Adrenal gland (tissue), 9 donors: ENCODE measurements at regions not wholly inside any gene's neighbourhood (a gene's known extent, or its start where the extent isn't known, plus 50 kb on each side); places are given as distances from the start of the nearest gene placed in this dataset.

Source experiments
- DNase-seq, 7 donors: peaks; one replicate each; pipeline ENCODE4 v3.0.0-alpha.2; 2019 to 2020
- H3K27ac ChIP-seq, 5 donors: fragments of 200-600 bp; sonication (generic) in 4 of 5; 1 replicate in 3 of 5; 2 replicates in 2 of 5; pipeline versions ENCODE4 v1.5.1 to v1.8.0; 2016 to 2020; ENCODE audit warnings: mild to moderate bottlenecking in 1 of 5
- H3K27me3 ChIP-seq: fragments of 200-600 bp; 2 replicates; pipeline ENCODE4 v1.8.0; 2021
- H3K36me3 ChIP-seq, 2 donors: fragments of 200-600 bp; replicated peaks in 1 of 2; 1 replicate in 1 of 2; 2 replicates in 1 of 2; pipeline versions ENCODE4 v1.5.1 to v1.8.0; 2018 to 2022
- H3K4me1 ChIP-seq, 2 donors: fragments of 200-600 bp; replicated peaks in 1 of 2; 1 replicate in 1 of 2; 2 replicates in 1 of 2; pipeline versions ENCODE4 v1.5.1 to v1.8.0; 2018 to 2021
- H3K4me3 ChIP-seq, 4 donors: fragments of 200-600 bp; sonication (generic) in 3 of 4; one replicate each; pipeline ENCODE4 v1.5.1; 2016 to 2018
- H3K9me3 ChIP-seq, 3 donors: fragments of 200-600 bp; sonication (generic) in 1 of 3; replicated peaks in 1 of 3; 1 replicate in 2 of 3; 2 replicates in 1 of 3; pipeline versions ENCODE4 v1.5.1 to v1.8.0; 2016 to 2021
- CTCF ChIP-seq, 6 experiments: fragments of 450-650 bp in 4 of 6; fragments of 200-600 bp in 2 of 6; sonication (generic) in 1 of 6; IDR thresholded peaks; 1 replicate in 5 of 6; 2 replicates in 1 of 6; pipeline versions ENCODE4 v1.5.1 to v1.8.0; 2016 to 2021; ENCODE audit warnings: antibody characterized with exemption in 6 of 6, mild to moderate bottlenecking in 2 of 6, moderate library complexity in 1 of 6
- POLR2A ChIP-seq, 2 donors: fragments of 450-650 bp; IDR thresholded peaks; one replicate each; pipeline ENCODE4 v1.6.1; 2017; ENCODE audit warnings: antibody characterized with exemption in 2 of 2, mild to moderate bottlenecking in 2 of 2, moderate library complexity in 1 of 2
- WGBS, 4 donors: extraction: QIAGEN DNeasy Blood & Tissue Kit in 2 of 4; methylation state at CpG; one replicate each; pipeline versions ENCODE4 v1.1.5 to v1.1.7; 2013 to 2017; 5-methylcytosine and 5-hydroxymethylcytosine counted together
- intact Hi-C, 2 donors: fragments of 100-400 bp; cut with DNase I; formaldehyde crosslinking; loops; one replicate each; pipeline versions ENCODE4 v1.14.1 to v1.15.0; 2022 to 2023
- donor health status: healthy with polysubstance abuse.
- donor health status: Bipolar disorder and iron deficiency.
- donor health status: DM: yes; HTN: yes; CAD: no.
- donor health status: DM: no; HTN: no; CAD: no.
- donor health status: DM: no; HTN: no; CAD: no.

DNA sequence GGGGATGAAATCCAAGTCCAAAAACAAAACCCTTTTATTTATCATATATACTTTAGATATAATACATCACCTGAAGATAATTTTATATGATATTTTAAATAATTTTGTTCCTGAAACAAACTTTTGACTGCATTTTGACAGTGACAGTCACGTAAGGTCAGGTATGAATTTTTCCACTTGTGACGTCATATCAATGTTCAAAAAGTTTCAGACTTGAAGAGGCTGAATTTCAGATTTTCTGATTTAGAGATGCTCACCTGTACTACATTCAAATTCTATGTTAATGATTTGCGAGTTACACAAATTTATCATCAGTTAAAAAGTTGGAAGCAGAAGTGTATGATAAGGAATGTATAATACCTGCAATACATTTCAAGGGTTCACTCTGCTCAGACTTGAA lies 136.1 kb upstream of the EPHA6 start:
- 74 to 88% (median 83%) methylated on average over 3 of the region's 3 CpGs for WGBS, 4 donors
- no peaks in the 10 kb centered on the region for H3K4me1 ChIP-seq
- H3K27ac ChIP-seq = no peak overlapping the region
- TF ChIP-seq POLR2A (IDR thresholded peaks at IDR 0.05) (no peak), CTCF (IDR thresholded peaks at IDR 0.05) (no peak)
- H3K27me3 ChIP-seq = no peaks in the 10 kb centered on the region
- H3K36me3 ChIP-seq = no peaks in the 10 kb centered on the region
- no peak for DNase-seq
- intact Hi-C loops = no loop called here
- no peak overlapping the region for H3K4me3 ChIP-seq
- no peaks in the 10 kb centered on the region for H3K9me3 ChIP-seq

DNA sequence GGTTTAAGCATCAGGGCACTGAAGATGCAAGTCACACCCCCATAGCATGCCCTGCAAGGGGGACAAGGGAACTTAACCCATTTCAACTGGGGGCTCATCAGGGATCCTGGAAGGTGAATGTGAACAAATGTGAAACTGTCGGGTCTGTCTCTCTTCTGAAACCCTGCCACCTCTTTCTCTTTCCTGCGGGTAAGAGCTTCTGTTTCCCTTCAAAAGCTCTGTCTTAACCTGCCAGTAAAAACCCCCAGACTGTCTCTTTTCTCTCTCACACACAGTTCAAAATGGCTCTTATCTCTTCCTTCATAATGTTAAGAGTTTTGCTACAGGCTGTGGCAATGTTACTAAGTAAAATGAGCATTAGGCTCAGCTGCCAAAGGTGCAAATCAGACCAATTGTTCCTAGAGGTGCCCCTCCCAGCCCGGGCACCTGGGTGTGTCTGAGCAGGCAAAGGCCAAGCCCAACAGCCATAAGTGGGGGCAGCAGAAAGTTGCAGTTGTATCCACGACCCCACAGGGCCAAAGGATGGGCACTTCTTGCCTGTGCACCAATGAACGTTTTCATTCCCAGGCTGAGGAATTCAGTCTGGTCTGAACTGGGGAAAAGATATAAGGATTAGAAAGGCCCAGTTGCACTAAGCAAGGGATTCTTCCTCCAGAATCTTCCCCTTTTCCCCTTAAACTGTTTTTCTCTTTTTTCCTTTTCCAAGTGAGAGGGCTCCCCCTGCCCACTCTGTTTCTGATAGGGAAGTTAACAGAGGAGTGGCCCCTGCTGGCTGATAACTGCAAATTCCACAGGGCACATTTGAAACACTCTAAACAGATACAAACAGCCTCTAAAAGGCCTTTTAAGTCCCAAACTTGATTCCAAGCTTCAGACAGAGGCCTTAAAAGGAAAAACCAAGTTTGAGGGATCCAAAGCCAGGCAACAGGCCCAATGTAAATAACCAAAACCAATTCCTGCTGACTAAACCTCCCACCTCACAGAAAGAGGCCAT lies 113.8 kb upstream of the EPHA6 start:
- WGBS, 4 donors = 52 to 67% (median 59%) methylated on average over 5 of the region's 5 CpGs
- intact Hi-C loops = no loop called here

GRCh38 chr3:96705895-96706294 lies 108.5 kb upstream of the EPHA6 start:
- no peak for TF ChIP-seq POLR2A (IDR thresholded peaks at IDR 0.05)
- DNase-seq = no peak
- intact Hi-C loops = no loop called here

More for the DNA sequence above, 113.8 kb upstream of the EPHA6 start:
- no peaks in the 10 kb centered on the region for H3K9me3 ChIP-seq
- H3K36me3 ChIP-seq = no peaks in the 10 kb centered on the region
- H3K27ac ChIP-seq = no peak overlapping the region
- H3K4me3 ChIP-seq = no peak overlapping the region
- no peak for DNase-seq
- TF ChIP-seq POLR2A (IDR thresholded peaks at IDR 0.05) (no peak), CTCF (IDR thresholded peaks at IDR 0.05) (no peak)
- no peaks in the 10 kb centered on the region for H3K27me3 ChIP-seq
- no peaks in the 10 kb centered on the region for H3K4me1 ChIP-seq

GRCh38 chr3:96706509-96706908 lies 107.9 kb upstream of the EPHA6 start:
- Histone ChIP-seq H3K9me3 (no peaks in the 10 kb centered on the region), H3K27ac (no peak overlapping the region), H3K36me3 (no peaks in the 10 kb centered on the region), H3K4me3 (no peak overlapping the region), H3K4me1 (no peaks in the 10 kb centered on the region), H3K27me3 (no peaks in the 10 kb centered on the region)
- no peak for DNase-seq
- no peak for TF ChIP-seq POLR2A (IDR thresholded peaks at IDR 0.05)
- no peak for TF ChIP-seq CTCF (IDR thresholded peaks at IDR 0.05)
- intact Hi-C loops = no loop called here

More at GRCh38 chr3:96705895-96706294, 108.5 kb upstream of the EPHA6 start:
- WGBS, 4 donors = 64 to 76% (median 69%) methylated on average over 2 of the region's 2 CpGs
- Histone ChIP-seq H3K27ac (no peak overlapping the region), H3K9me3 (no peaks in the 10 kb centered on the region), H3K27me3 (no peaks in the 10 kb centered on the region), H3K4me1 (no peaks in the 10 kb centered on the region), H3K4me3 (no peak overlapping the region), H3K36me3 (no peaks in the 10 kb centered on the region)

- intact Hi-C loops = no loop called here
- no peak for TF ChIP-seq CTCF (IDR thresholded peaks at IDR 0.05)
- TF ChIP-seq POLR2A (IDR thresholded peaks at IDR 0.05) = no peak
- no peak for DNase-seq
- no peaks in the 10 kb centered on the region for H3K4me1 ChIP-seq
- no peaks in the 10 kb centered on the region for H3K27me3 ChIP-seq
- H3K36me3 ChIP-seq = no peaks in the 10 kb centered on the region
- H3K9me3 ChIP-seq = no peaks in the 10 kb centered on the region
- no peak overlapping the region for H3K4me3 ChIP-seq
- no peak overlapping the region for H3K27ac ChIP-seq
- 73 to 79% (median 77%) methylated on average over 2 of the region's 2 CpGs for WGBS, 4 donors
These were observed 102.6 kb upstream of the EPHA6 start for GRCh38 chr3:96711816-96712215.
